HepG2 (cell line): ENCODE measurements at regions not wholly inside any gene's neighbourhood (a gene's known extent, or its start where the extent isn't known, plus 50 kb on each side); places are given as distances from the start of the nearest gene placed in this dataset.

Experiments
- ATAC-seq: fragments of 200-7000 bp; cut with Tn5 transposase; 3 replicates; pipeline ENCODE4 v1.9.1; 2020; ENCODE audit warnings: mild to moderate bottlenecking, moderate library complexity
- BruUV-seq: library from RNA; stranded (reverse); fragments of 400-500 nt; replicated peaks from 2 replicates; lab custom pipeline; 2021; lab: Mats Ljungman, UMichigan
- CTCF ChIA-PET: fragments of 300-600 bp; formaldehyde crosslinking; extraction: SDS; loops from one replicate; lab custom pipeline; 2021; ENCODE audit warnings: low total read pairs, inconsistent platforms, low intra/inter-chr PET ratio; lab: Yijun Ruan, JAX
- POLR2A ChIA-PET: fragments of 350-600 bp; sonication (Branson Sonifier 250); formaldehyde crosslinking; loops from one replicate; lab custom pipeline; 2020; ENCODE audit warnings: antibody characterized with exemption, inconsistent platforms; lab: Yijun Ruan, JAX
- DNase-seq: peaks from one replicate; pipeline ENCODE4 v3.0.0-alpha.2; 2015; ENCODE audit warnings: low spot score
- FAIRE-seq: peaks from 3 replicates; lab custom pipeline; 2011; peaks lifted over from hg19 to GRCh38; lab: Jason Lieb, UNC
- H2AFZ ChIP-seq: one replicate; pipeline ENCODE4 v1.6.1; 2011; ENCODE audit warnings: low read length, inconsistent platforms
- H3K27ac ChIP-seq: fragments of 300-600 bp; 3 replicates; pipeline ENCODE4 v1.8.0; 2011; ENCODE audit warnings: mixed run types, mild to moderate bottlenecking, mixed read lengths, low read length, inconsistent platforms; ENCODE audit not compliant: insufficient read depth; ENCODE audit errors: extremely low read length
- H3K27me3 ChIP-seq, 2 experiments: fragments of 200-600 bp in 1 of 2; 2 replicates in 1 of 2; 3 replicates in 1 of 2; pipeline versions ENCODE4 v1.6.0 to v1.8.0; 2011; ENCODE audit warnings: low read length in 2 of 2, mild to moderate bottlenecking in 2 of 2, moderate library complexity in 2 of 2, inconsistent platforms in 1 of 2; ENCODE audit not compliant: insufficient read depth in 2 of 2, control insufficient read depth in 1 of 2
- H3K36me3 ChIP-seq, 2 experiments: fragments of 200-600 bp in 1 of 2; replicated peaks in 1 of 2; 2 replicates in 1 of 2; 3 replicates in 1 of 2; pipeline versions ENCODE4 v1.5.1 to v1.8.0; 2011; ENCODE audit warnings: low read length in 2 of 2, inconsistent platforms in 1 of 2; ENCODE audit not compliant: insufficient read depth in 2 of 2, control insufficient read depth in 1 of 2
- H3K4me1 ChIP-seq: 2 replicates; pipeline ENCODE4 v1.5.1; 2012; ENCODE audit warnings: low read length, inconsistent platforms; ENCODE audit not compliant: insufficient read depth
- H3K4me2 ChIP-seq: 2 replicates; pipeline ENCODE4 v1.6.0; 2011; ENCODE audit warnings: low read depth, low read length, inconsistent platforms
- H3K4me3 ChIP-seq, 3 experiments: fragments of 200-600 bp in 1 of 3; sonication (generic), shearing (Covaris generic) in 1 of 3; replicated peaks in 1 of 3; 2 replicates each; pipeline ENCODE4 v1.5.1; 2011 to 2016; ENCODE audit warnings: low read length in 3 of 3, inconsistent platforms in 2 of 3, low read depth in 2 of 3, mild to moderate bottlenecking in 2 of 3, control low read depth in 1 of 3, mixed read lengths in 1 of 3; ENCODE audit not compliant: insufficient read depth in 1 of 3
- H3K79me2 ChIP-seq: one replicate; pipeline ENCODE4 v1.6.1; 2011; ENCODE audit warnings: low read length, inconsistent platforms; ENCODE audit not compliant: insufficient read depth
- H3K9ac ChIP-seq: 2 replicates; pipeline ENCODE4 v1.6.0; 2011; ENCODE audit warnings: mild to moderate bottlenecking, low read depth, low read length, inconsistent platforms; ENCODE audit not compliant: insufficient read depth
- H3K9me3 ChIP-seq: 2 replicates; pipeline ENCODE4 v1.5.1; 2012; ENCODE audit warnings: mild to moderate bottlenecking, low read length
- H4K20me1 ChIP-seq: 2 replicates; pipeline ENCODE4 v1.6.0; 2011; ENCODE audit warnings: inconsistent platforms, mild to moderate bottlenecking, low read length, moderate library complexity; ENCODE audit not compliant: insufficient read depth
- HOMEZ ChIP-seq: IDR thresholded peaks from 2 replicates; pipeline ENCODE4 v1.6.1; 2016; ENCODE audit warnings: low read depth
- SMARCC2 ChIP-seq: fragments of 450-650 bp; IDR thresholded peaks from 2 replicates; pipeline ENCODE4 v1.6.1; 2017; ENCODE audit warnings: antibody characterized with exemption, mild to moderate bottlenecking
- SSRP1 ChIP-seq: IDR thresholded peaks from 2 replicates; pipeline ENCODE4 v1.6.1; 2016; ENCODE audit warnings: control low read depth
- ZBTB20 ChIP-seq: sonication (generic); formaldehyde crosslinking; IDR thresholded peaks from 2 replicates; pipeline ENCODE4 v1.8.1; 2023; ENCODE audit warnings: missing genetic modification reagents, low read depth, mild to moderate bottlenecking, borderline replicate concordance
- ZNF430 ChIP-seq: sonication (generic); formaldehyde crosslinking; IDR thresholded peaks from 2 replicates; pipeline ENCODE4 v1.9.0; 2021; ENCODE audit warnings: mild to moderate bottlenecking, missing genetic modification reagents
- WGBS: methylation state at CpG from one replicate; pipeline ENCODE4 v1.1.6; 2017; ENCODE audit warnings: low lambda C conversion rate; 5-methylcytosine and 5-hydroxymethylcytosine counted together
- in situ Hi-C: cut with HindIII; loops from 2 replicates; pipeline ENCODE4 v1.10.0; 2017; ENCODE audit warnings: low pct_unique_long_range_greater_than_20kb; ENCODE audit not compliant: extremely low pct_ligation_motif_present
- intact Hi-C: fragments of 100-400 bp; cut with micrococcal nuclease; formaldehyde crosslinking; loops from one replicate; pipeline ENCODE4 v1.10.0; 2022; ENCODE audit not compliant: unreplicated experiment

- TF ChIP-seq HOMEZ: peak; percentile 49; the same call in 1 of the 2 replicates
Measured at GRCh38 chr4:68736813-68737212, 66.4 kb upstream of the UGT2B15 start (continued).

GRCh38 chr4:68738036-68738435 lies 67.6 kb upstream of the UGT2B15 start:
- Histone ChIP-seq H4K20me1 (no peaks in the 10 kb centered on the region), H3K79me2 (peaks cover 10% of the 10 kb centered on the region), H3K9me3 (peaks cover 12% of the 10 kb centered on the region; the same call in 1 of the 2 replicates), H3K27ac (peak overlapping the region; percentile 93), H3K4me2 (no peak overlapping the region), H3K9ac (no peak overlapping the region), H3K27me3 (no peaks in the 10 kb centered on the region), H3K36me3 (no peaks in the 10 kb centered on the region), H3K4me1 (peaks cover 55% of the 10 kb centered on the region), H2AFZ (no peak overlapping the region), H3K4me3 (no peak overlapping the region)
- ChIA-PET CTCF (no interaction called here), POLR2A (interaction anchor here (2.5 to 2.7 kb wide), 2 partner anchors 78 to 213 kb away, joined by 10 to 12 read pairs; partner anchors contain the start of genes UGT2A3 and UGT2B10)
- ATAC-seq: no peak
- WGBS: 99% methylated on average over 2 of the region's 2 CpGs
- no peak for FAIRE-seq
- no peak for DNase-seq
- 0 out of 2 replicates have a peak, but pooled peaks have one; percentile 38 for TF ChIP-seq SSRP1
- no peak for TF ChIP-seq ZBTB20 (CRISPR knock-in tag)
- intact Hi-C loops (no loop called here), in situ Hi-C loops (loop anchor here (10.0 kb wide), 1 partner anchor 77 kb away; the partner anchor contains the start of gene UGT2B10)
- BruUV-seq: no TSS peak

- 47% methylated on average over 2 of the region's 2 CpGs for WGBS
- no peaks in the 10 kb centered on the region for H3K9me3 ChIP-seq
- TF ChIP-seq SMARCC2 (no peak), ZNF430 (0 out of 2 replicates have a peak, but pooled peaks have one; percentile 19)
- no peaks in the 10 kb centered on the region for H3K36me3 ChIP-seq
- peaks cover 24% of the 10 kb centered on the region for H3K4me1 ChIP-seq
- ATAC-seq (no peak), FAIRE-seq (no peak), DNase-seq (no peak)
- H3K27ac ChIP-seq: peak overlapping the region; percentile 56
- no TSS peak for BruUV-seq
- no peak overlapping the region for H3K4me2 ChIP-seq
- peak overlapping the region; percentile 26; the same call in 1 of the 2 replicates for H3K9ac ChIP-seq
- H3K4me3 ChIP-seq: no peak overlapping the region
- peak overlapping the region; percentile 20 for H2AFZ ChIP-seq
- H4K20me1 ChIP-seq: no peaks in the 10 kb centered on the region
- intact Hi-C loops: no loop called here
- ChIA-PET POLR2A (interaction anchor here (1.5 to 2.7 kb wide), 2 partner anchors 12 to 120 kb away, joined by 3 to 12 read pairs; no protein-coding TSS in a partner anchor), CTCF (no interaction called here)
- in situ Hi-C loops: no loop called here
- no peaks in the 10 kb centered on the region for H3K79me2 ChIP-seq
- H3K27me3 ChIP-seq: no peaks in the 10 kb centered on the region
Measured at GRCh38 chr4:68744368-68744767, 71.4 kb upstream of the UGT2B10 start.
